Right lobe of liver (tissue), 4 donors: ENCODE measurements at regions not wholly inside any gene's neighbourhood (a gene's known extent, or its start where the extent isn't known, plus 50 kb on each side); places are given as distances from the start of the nearest gene placed in this dataset.

ENCODE experiments used
- POLR2A ChIP-seq: fragments of 450-650 bp; IDR thresholded peaks from one replicate; pipeline ENCODE4 v1.6.1; 2017; ENCODE audit warnings: antibody characterized with exemption, mild to moderate bottlenecking
- TF ChIP-seq, protein P1 (sequence below), 4 donors: fragments of 200-600 bp in 3 of 4; fragments of 450-650 bp in 1 of 4; IDR thresholded peaks; one replicate each; pipeline versions ENCODE4 v1.5.1 to v1.8.0; 2016 to 2022; ENCODE audit warnings: antibody characterized with exemption in 4 of 4, mild to moderate bottlenecking in 2 of 4
- donor health status: DM: no; HTN: no; CAD: no.
- donor health status: DM: no; HTN: no; CAD: no.
- donor health status: DM: no; HTN: yes; CAD: no.

- TF ChIP-seq, protein P1, sequence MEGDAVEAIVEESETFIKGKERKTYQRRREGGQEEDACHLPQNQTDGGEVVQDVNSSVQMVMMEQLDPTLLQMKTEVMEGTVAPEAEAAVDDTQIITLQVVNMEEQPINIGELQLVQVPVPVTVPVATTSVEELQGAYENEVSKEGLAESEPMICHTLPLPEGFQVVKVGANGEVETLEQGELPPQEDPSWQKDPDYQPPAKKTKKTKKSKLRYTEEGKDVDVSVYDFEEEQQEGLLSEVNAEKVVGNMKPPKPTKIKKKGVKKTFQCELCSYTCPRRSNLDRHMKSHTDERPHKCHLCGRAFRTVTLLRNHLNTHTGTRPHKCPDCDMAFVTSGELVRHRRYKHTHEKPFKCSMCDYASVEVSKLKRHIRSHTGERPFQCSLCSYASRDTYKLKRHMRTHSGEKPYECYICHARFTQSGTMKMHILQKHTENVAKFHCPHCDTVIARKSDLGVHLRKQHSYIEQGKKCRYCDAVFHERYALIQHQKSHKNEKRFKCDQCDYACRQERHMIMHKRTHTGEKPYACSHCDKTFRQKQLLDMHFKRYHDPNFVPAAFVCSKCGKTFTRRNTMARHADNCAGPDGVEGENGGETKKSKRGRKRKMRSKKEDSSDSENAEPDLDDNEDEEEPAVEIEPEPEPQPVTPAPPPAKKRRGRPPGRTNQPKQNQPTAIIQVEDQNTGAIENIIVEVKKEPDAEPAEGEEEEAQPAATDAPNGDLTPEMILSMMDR (IDR thresholded peaks at IDR 0.05): no peak
- no peak for TF ChIP-seq POLR2A
These were observed 67.1 kb upstream of the ZNF469 start for GRCh38 chr16:88315543-88316105.
